HCT116 (cell line): ENCODE measurements at regions not wholly inside any gene's neighbourhood (a gene's known extent, or its start where the extent isn't known, plus 50 kb on each side); places are given as distances from the start of the nearest gene placed in this dataset.

Source experiments
- ATAC-seq: fragments of 200-7000 bp; cut with Tn5 transposase; 2 replicates; pipeline ENCODE4 v1.9.1; 2020; ENCODE audit warnings: mild to moderate bottlenecking, moderate library complexity
- BruUV-seq: library from RNA; stranded (reverse); fragments of 400-500 nt; replicated peaks from 2 replicates; lab custom pipeline; 2021; lab: Mats Ljungman, UMichigan
- CTCF ChIA-PET: fragments of 300-600 bp; sonication (Branson Sonifier 250); formaldehyde crosslinking; loops from one replicate; lab custom pipeline; 2021; ENCODE audit warnings: antibody characterized with exemption; lab: Charles Lee
- POLR2A ChIA-PET: fragments of 300-600, 350-600 bp; sonication (Branson Sonifier 250); formaldehyde crosslinking; loops from one replicate; lab custom pipeline; 2021; ENCODE audit warnings: antibody characterized with exemption; lab: Charles Lee
- RAD21 ChIA-PET, 2 experiments: fragments of 300-600 bp; sonication (Branson Sonifier 250); formaldehyde crosslinking; loops; one replicate each; lab custom pipeline; 2023; ENCODE audit warnings: low total read pairs in 2 of 2; ENCODE audit not compliant: uncharacterized antibody in 2 of 2, unreplicated experiment in 2 of 2, low non-redundant PET in 1 of 2; lab: Charles Lee
- DNase-seq: peaks from one replicate; pipeline ENCODE4 v3.0.0-alpha.2; 2010; ENCODE audit warnings: low read depth, low spot score
- H2AFZ ChIP-seq: fragments of 200-600 bp; shearing (Covaris generic), sonication (generic); 2 replicates; pipeline ENCODE4 v1.6.1; 2017; ENCODE audit warnings: low read depth, mixed run types, mixed read lengths, antibody characterized with exemption, low read length; ENCODE audit not compliant: poor library complexity, severe bottlenecking
- H3K27ac ChIP-seq: 2 replicates; pipeline ENCODE4 v1.5.1; 2012; ENCODE audit warnings: low read depth, low read length
- H3K27me3 ChIP-seq: fragments of 200-600 bp; sonication (generic); 2 replicates; pipeline ENCODE4 v1.6.1; 2016; ENCODE audit warnings: mixed run types, low read length, mixed read lengths; ENCODE audit not compliant: insufficient read depth
- H3K36me3 ChIP-seq, 2 experiments: fragments of 200-500 bp in 1 of 2; fragments of 200-600 bp in 1 of 2; sonication (Bioruptor generic) in 1 of 2; sonication (generic) in 1 of 2; 2 replicates each; pipeline versions ENCODE4 v1.5.1 to v1.6.1; 2014 to 2016; ENCODE audit warnings: low read length in 2 of 2, inconsistent platforms in 1 of 2, mixed read lengths in 1 of 2, mixed run types in 1 of 2; ENCODE audit not compliant: insufficient read depth in 2 of 2, control insufficient read depth in 1 of 2
- H3K4me1 ChIP-seq, 2 experiments: fragments of 200-600 bp in 1 of 2; sonication (generic) in 1 of 2; 2 replicates each; pipeline versions ENCODE4 v1.5.1 to v1.6.1; 2012 to 2017; ENCODE audit warnings: low read length in 2 of 2, inconsistent platforms in 1 of 2, mild to moderate bottlenecking in 1 of 2, mixed read lengths in 1 of 2, mixed run types in 1 of 2, moderate library complexity in 1 of 2; ENCODE audit not compliant: insufficient read depth in 2 of 2, control insufficient read depth in 1 of 2
- H3K4me2 ChIP-seq: fragments of 200-600 bp; sonication (generic); 2 replicates; pipeline ENCODE4 v1.6.1; 2017; ENCODE audit warnings: mixed run types, low read length, mixed read lengths
- H3K4me3 ChIP-seq, 2 experiments: fragments of 200-600 bp in 1 of 2; sonication (generic) in 1 of 2; replicated peaks in 1 of 2; 2 replicates each; pipeline ENCODE4 v1.5.1; 2011 to 2016; ENCODE audit warnings: low read length in 2 of 2, control low read depth in 1 of 2, low read depth in 1 of 2, mild to moderate bottlenecking in 1 of 2, mixed read lengths in 1 of 2, mixed run types in 1 of 2
- H3K79me2 ChIP-seq: fragments of 200-600 bp; sonication (generic); 2 replicates; pipeline ENCODE4 v1.6.1; 2017; ENCODE audit warnings: mild to moderate bottlenecking, mixed run types, low read length, moderate library complexity, mixed read lengths; ENCODE audit not compliant: insufficient read depth
- H3K9ac ChIP-seq: fragments of 200-600 bp; sonication (generic); 2 replicates; pipeline ENCODE4 v1.6.1; 2016; ENCODE audit warnings: low read length, mixed read lengths
- H3K9me2 ChIP-seq: fragments of 200-600 bp; sonication (generic), shearing (Covaris generic); 2 replicates; pipeline ENCODE4 v1.6.1; 2017; ENCODE audit warnings: mixed run types, mild to moderate bottlenecking, moderate library complexity; ENCODE audit not compliant: insufficient read depth
- H3K9me3 ChIP-seq, 2 experiments: fragments of 200-500 bp in 1 of 2; fragments of 200-600 bp in 1 of 2; sonication (Bioruptor generic) in 1 of 2; sonication (generic) in 1 of 2; 2 replicates each; pipeline ENCODE4 v1.6.1; 2014 to 2017; ENCODE audit warnings: low read length in 2 of 2, mixed read lengths in 2 of 2, inconsistent platforms in 1 of 2, low read depth in 1 of 2, mild to moderate bottlenecking in 1 of 2, mixed run types in 1 of 2, moderate library complexity in 1 of 2; ENCODE audit not compliant: control insufficient read depth in 1 of 2, insufficient read depth in 1 of 2
- H4K20me1 ChIP-seq: fragments of 200-600 bp; sonication (generic), shearing (Covaris generic); 2 replicates; pipeline ENCODE4 v1.6.1; 2017; ENCODE audit warnings: mixed run types, mild to moderate bottlenecking, moderate library complexity; ENCODE audit not compliant: insufficient read depth
- CEBPB ChIP-seq: IDR thresholded peaks from 2 replicates; pipeline ENCODE4 v1.6.1; 2012; ENCODE audit warnings: low read depth
- CTCF ChIP-seq, 3 experiments: fragments of 200-600 bp in 1 of 3; sonication (generic) in 1 of 3; IDR thresholded peaks in 2 of 3; conservative IDR thresholded peaks in 1 of 3; 2 replicates each; pipeline ENCODE4 v1.5.1; 2012 to 2017; ENCODE audit warnings: low read depth in 2 of 3, low read length in 2 of 3, antibody characterized with exemption in 1 of 3, borderline replicate concordance in 1 of 3, control low read depth in 1 of 3, mild to moderate bottlenecking in 1 of 3, mixed read lengths in 1 of 3, mixed run types in 1 of 3, moderate library complexity in 1 of 3; ENCODE audit not compliant: insufficient read depth in 1 of 3
- EGR1 ChIP-seq: IDR thresholded peaks from 2 replicates; pipeline ENCODE4 v1.6.1; 2012; ENCODE audit warnings: low read depth
- ELF1 ChIP-seq: IDR thresholded peaks from 2 replicates; pipeline ENCODE4 v1.6.1; 2012; ENCODE audit warnings: low read depth, borderline replicate concordance
- EZH2 ChIP-seq: fragments of 200-600 bp; sonication (generic); IDR thresholded peaks from 2 replicates; pipeline ENCODE4 v1.6.1; 2017; ENCODE audit warnings: antibody characterized with exemption, mixed run types
- EZH2phosphoT487 ChIP-seq: fragments of 200-600 bp; IDR thresholded peaks from 2 replicates; pipeline ENCODE4 v1.6.1; 2018; ENCODE audit warnings: antibody characterized with exemption, borderline replicate concordance
- FOSL1 ChIP-seq: IDR thresholded peaks from 2 replicates; pipeline ENCODE4 v1.6.1; 2012; ENCODE audit warnings: low read depth
- JUND ChIP-seq: IDR thresholded peaks from 2 replicates; pipeline ENCODE4 v1.6.1; 2012
- POLR2AphosphoS5 ChIP-seq: IDR thresholded peaks from 2 replicates; pipeline ENCODE4 v1.6.1; 2011; ENCODE audit warnings: mild to moderate bottlenecking, low read depth, low read length, moderate library complexity
- RAD21 ChIP-seq: IDR thresholded peaks from 2 replicates; pipeline ENCODE4 v1.6.1; 2012; ENCODE audit warnings: low read depth, mild to moderate bottlenecking
- REST ChIP-seq: IDR thresholded peaks from 2 replicates; pipeline ENCODE4 v1.6.1; 2012; ENCODE audit warnings: low read depth
- TCF7L2 ChIP-seq: IDR thresholded peaks from 2 replicates; pipeline ENCODE4 v1.7.0; 2011; ENCODE audit warnings: borderline replicate concordance, inconsistent platforms; ENCODE audit not compliant: insufficient read depth, insufficient read length; ENCODE audit errors: extremely low read depth
- ZBTB33 ChIP-seq: IDR thresholded peaks from 2 replicates; pipeline ENCODE4 v1.6.1; 2011; ENCODE audit warnings: mild to moderate bottlenecking, low read length, moderate library complexity; ENCODE audit not compliant: insufficient replicate concordance; ENCODE audit errors: extremely low read depth
- ZNF274 ChIP-seq: fragments of 200-500 bp; sonication (Bioruptor generic); IDR thresholded peaks from 2 replicates; pipeline ENCODE4 v1.6.1; 2014; ENCODE audit warnings: mild to moderate bottlenecking, low read depth, low read length, inconsistent platforms
- intact Hi-C: fragments of 100-400 bp; cut with micrococcal nuclease; formaldehyde crosslinking; loops from 2 replicates; pipeline ENCODE4 v1.10.0; 2022

GRCh38 chr13:31918707-31919106 is 112.9 kb upstream of the FRY start:
- Histone ChIP-seq H2AFZ (no peak overlapping the region), H3K9me3 (no peaks in the 10 kb centered on the region), H3K4me3 (no peak overlapping the region), H3K4me2 (no peak overlapping the region), H3K79me2 (no peaks in the 10 kb centered on the region), H3K9ac (no peak overlapping the region), H3K9me2 (no peaks in the 10 kb centered on the region)
- intact Hi-C loops = no loop called here
- no TSS peak for BruUV-seq
- TF ChIP-seq RAD21 (no peak), CTCF (IDR thresholded peaks at IDR 0.05 in 2 of 3, conservative IDR thresholded peaks at IDR 0.05 in 1 of 3; ENCODE audit: borderline replicate concordance in 1 of 3, insufficient read depth in 1 of 3, low read depth in 2 of 3, low read length in 2 of 3) (no peak), CEBPB (no peak), ZBTB33 (no peak), POLR2AphosphoS5 (no peak), REST (no peak), ZNF274 (no peak), EZH2phosphoT487 (no peak), JUND (no peak), EGR1 (no peak), ELF1 (no peak), TCF7L2 (no peak), EZH2 (no peak), FOSL1 (no peak)
- TF ChIP-seq, all 23 proteins: peak for 0
- Histone ChIP-seq H3K36me3 (no peaks in the 10 kb centered on the region), H3K27ac (no peak overlapping the region), H3K27me3 (no peaks in the 10 kb centered on the region), H3K4me1 (no peaks in the 10 kb centered on the region), H4K20me1 (no peaks in the 10 kb centered on the region)
- CTCF ChIA-PET = interaction anchor here (3.3 kb wide), 1 partner anchor 9 kb away, joined by 21 read pairs; no protein-coding TSS in a partner anchor
- DNase-seq (no peak), ATAC-seq (no peak)
- POLR2A ChIA-PET = interaction anchor here (0.9 kb wide), 1 partner anchor 9 kb away, joined by 3 read pairs; no protein-coding TSS in a partner anchor
- RAD21 ChIA-PET = no interaction called here
